ENCODE measurements at regions not wholly inside any gene's neighbourhood (a gene's known extent, or its start where the extent isn't known, plus 50 kb on each side); places are given as distances from the start of the nearest gene placed in this dataset.

- H3K9me3 ChIP-seq (ENCODE audit: control insufficient read depth, insufficient read depth, low read depth, low read length), result no peaks in the 10 kb centered on the region
- no TSS peak for BruUV-seq (replicated peaks)
- DNase-seq (ENCODE audit: low read depth, low spot score), result no peak
- no peak overlapping the region for H3K27ac ChIP-seq (ENCODE audit: low read length)
- TF ChIP-seq POLR2AphosphoS5 (IDR thresholded peaks at IDR 0.05; ENCODE audit: low read depth, low read length) (no peak), REST (IDR thresholded peaks at IDR 0.05; ENCODE audit: insufficient read depth in 1 of 2, low read depth in 2 of 2, low read length in 1 of 2) (no peak)
- H3K4me3 ChIP-seq (ENCODE audit: low read depth in 2 of 2, low read length in 2 of 2), result no peak overlapping the region
- H3K36me3 ChIP-seq (ENCODE audit: control insufficient read depth, insufficient read depth, low read length), result no peaks in the 10 kb centered on the region
- no peaks in the 10 kb centered on the region for H3K27me3 ChIP-seq (ENCODE audit: control insufficient read depth, insufficient read depth, low read length)
- ChIA-PET POLR2A (no interaction called here), CTCF (no interaction called here)
- no peak for ATAC-seq
- in situ Hi-C loops (cut with HindIII; ENCODE audit: low pct_unique_long_range_greater_than_20kb, low sequenced_read_pairs) (no loop called here), intact Hi-C loops (cut with micrococcal nuclease; ENCODE audit: unreplicated experiment) (no loop called here)
- H3K4me1 ChIP-seq (ENCODE audit: control insufficient read depth, insufficient read depth, low read length), result no peaks in the 10 kb centered on the region
Observed at GRCh38 chr11:37907436-37908218, 1309.6 kb upstream of the RAG2 start.

GRCh38 chr11:37905707-37906417, 1307.8 kb upstream of the RAG2 start:
- no TSS peak for BruUV-seq (replicated peaks)
- Histone ChIP-seq H3K4me1 (ENCODE audit: control insufficient read depth, insufficient read depth, low read length) (no peaks in the 10 kb centered on the region), H3K27me3 (ENCODE audit: control insufficient read depth, insufficient read depth, low read length) (no peaks in the 10 kb centered on the region), H3K9me3 (ENCODE audit: control insufficient read depth, insufficient read depth, low read depth, low read length) (no peaks in the 10 kb centered on the region), H3K27ac (ENCODE audit: low read length) (no peak overlapping the region), H3K36me3 (ENCODE audit: control insufficient read depth, insufficient read depth, low read length) (no peaks in the 10 kb centered on the region), H3K4me3 (ENCODE audit: low read depth in 2 of 2, low read length in 2 of 2) (no peak overlapping the region)
- intact Hi-C loops (cut with micrococcal nuclease; ENCODE audit: unreplicated experiment), result no loop called here
- TF ChIP-seq POLR2AphosphoS5 (IDR thresholded peaks at IDR 0.05; ENCODE audit: low read depth, low read length) (no peak), TCF7L2 (IDR thresholded peaks at IDR 0.05; ENCODE audit: low read depth, low read length) (no peak), REST (IDR thresholded peaks at IDR 0.05; ENCODE audit: insufficient read depth in 1 of 2, low read depth in 2 of 2, low read length in 1 of 2) (no peak), SIN3A (IDR thresholded peaks at IDR 0.05; ENCODE audit: borderline replicate concordance, insufficient read depth, low read depth, low read length) (no peak), CTCF (IDR thresholded peaks at IDR 0.05) (no peak)
- CTCF ChIA-PET, result no interaction called here
- in situ Hi-C loops (cut with HindIII; ENCODE audit: low pct_unique_long_range_greater_than_20kb, low sequenced_read_pairs), result no loop called here
- POLR2A ChIA-PET, result no interaction called here
- DNase-seq (ENCODE audit: low read depth, low spot score) (no peak), ATAC-seq (no peak)

Data from Panc1 (cell line).